ENCODE measurements at regions not wholly inside any gene's neighbourhood (a gene's known extent, or its start where the extent isn't known, plus 50 kb on each side); places are given as distances from the start of the nearest gene placed in this dataset.
"Not testable (repeated sequence)": the region's sequence is repeated elsewhere in the genome, so short reads cannot be mapped to it uniquely, and the experiment has no call there.

DNA sequence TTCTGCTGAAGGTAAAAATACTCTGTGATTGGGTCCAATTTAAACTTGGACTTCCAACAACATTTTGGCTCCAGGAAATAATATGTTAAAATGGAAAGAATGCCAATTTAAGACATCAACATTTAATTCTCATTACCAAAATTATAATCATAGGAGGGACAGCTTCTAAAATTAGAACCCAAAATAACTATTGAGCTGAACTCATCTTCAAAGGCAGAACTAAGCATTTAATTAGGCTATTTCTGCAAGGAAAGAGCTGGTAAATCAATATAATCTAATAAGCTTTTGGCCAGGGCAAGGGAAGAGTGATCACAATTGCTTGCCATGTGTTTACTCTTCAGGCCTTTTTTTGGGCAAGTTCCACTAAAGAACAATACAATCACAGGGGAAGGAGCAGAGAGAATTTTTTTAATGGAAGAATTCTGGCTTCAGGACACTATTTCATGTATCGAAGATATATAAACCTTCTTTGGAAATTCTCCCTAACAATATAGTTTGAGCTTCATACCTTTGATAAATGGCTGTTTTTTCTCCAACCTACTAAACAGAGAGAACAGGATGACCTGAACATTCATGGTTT lies 133.1 kb upstream of the PTBP2 start:
- intact Hi-C loops (cut with micrococcal nuclease), result no loop called here
- Mint-ChIP-seq H3K27ac (no peak overlapping the region), H3K4me1 (no peaks in the 10 kb centered on the region), H3K4me3 (no peak overlapping the region), H3K27me3 (ENCODE audit: low read depth in 2 of 2) (no peaks in the 10 kb centered on the region), H3K36me3 (no peaks in the 10 kb centered on the region), H3K9me3 (peaks cover 2 to 5% of the 10 kb centered on the region in 2 donors)
- Histone ChIP-seq H3K4me1 (ENCODE audit: control insufficient read depth, insufficient read depth, low read length) (no peaks in the 10 kb centered on the region), H3K4me3 (ENCODE audit: low read length) (no peak overlapping the region), H3K27me3 (ENCODE audit: control insufficient read depth, insufficient read depth, low read length) (no peaks in the 10 kb centered on the region), H3K9me3 (ENCODE audit: control insufficient read depth, insufficient read depth, low read length) (no peaks in the 10 kb centered on the region), H3K27ac (ENCODE audit: low read length) (no peak overlapping the region), H3K36me3 (ENCODE audit: control insufficient read depth, insufficient read depth, low read length) (no peaks in the 10 kb centered on the region)
- DNase-seq (no peak), ATAC-seq (no peak)
- WGBS (ENCODE audit: insufficient coverage), result no CpG with 5 or more reads among the region's 1 CpG
- TF ChIP-seq, protein P1, sequence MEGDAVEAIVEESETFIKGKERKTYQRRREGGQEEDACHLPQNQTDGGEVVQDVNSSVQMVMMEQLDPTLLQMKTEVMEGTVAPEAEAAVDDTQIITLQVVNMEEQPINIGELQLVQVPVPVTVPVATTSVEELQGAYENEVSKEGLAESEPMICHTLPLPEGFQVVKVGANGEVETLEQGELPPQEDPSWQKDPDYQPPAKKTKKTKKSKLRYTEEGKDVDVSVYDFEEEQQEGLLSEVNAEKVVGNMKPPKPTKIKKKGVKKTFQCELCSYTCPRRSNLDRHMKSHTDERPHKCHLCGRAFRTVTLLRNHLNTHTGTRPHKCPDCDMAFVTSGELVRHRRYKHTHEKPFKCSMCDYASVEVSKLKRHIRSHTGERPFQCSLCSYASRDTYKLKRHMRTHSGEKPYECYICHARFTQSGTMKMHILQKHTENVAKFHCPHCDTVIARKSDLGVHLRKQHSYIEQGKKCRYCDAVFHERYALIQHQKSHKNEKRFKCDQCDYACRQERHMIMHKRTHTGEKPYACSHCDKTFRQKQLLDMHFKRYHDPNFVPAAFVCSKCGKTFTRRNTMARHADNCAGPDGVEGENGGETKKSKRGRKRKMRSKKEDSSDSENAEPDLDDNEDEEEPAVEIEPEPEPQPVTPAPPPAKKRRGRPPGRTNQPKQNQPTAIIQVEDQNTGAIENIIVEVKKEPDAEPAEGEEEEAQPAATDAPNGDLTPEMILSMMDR (IDR thresholded peaks at IDR 0.05), result no peak

DNA sequence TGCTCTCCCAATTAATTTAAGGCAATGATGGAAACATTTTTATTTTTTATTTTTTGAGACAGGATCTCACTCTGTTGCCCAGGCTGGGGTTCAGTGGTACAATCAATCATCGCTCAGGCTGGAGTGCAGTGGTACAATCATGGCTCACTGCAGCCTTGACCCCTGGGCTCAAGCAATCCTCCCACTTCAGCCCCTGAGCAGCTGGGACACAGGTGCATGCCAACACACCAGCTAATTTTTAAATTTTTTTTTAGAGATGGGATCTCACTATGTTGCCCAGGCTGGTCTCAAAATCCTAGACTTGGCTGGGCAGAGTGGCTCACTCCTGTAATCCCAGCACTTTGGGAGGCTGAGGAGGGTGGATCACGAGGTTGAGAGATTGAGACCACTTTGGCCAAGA lies 126.1 kb upstream of the PTBP2 start:
- H3K27me3 ChIP-seq (ENCODE audit: control insufficient read depth, insufficient read depth, low read length); DNase-seq; H3K27ac Mint-ChIP-seq; H3K4me1 Mint-ChIP-seq; ATAC-seq; H3K9me3 Mint-ChIP-seq; H3K27ac ChIP-seq (ENCODE audit: low read length); H3K4me3 ChIP-seq (ENCODE audit: low read length); H3K4me3 Mint-ChIP-seq; H3K9me3 ChIP-seq (ENCODE audit: control insufficient read depth, insufficient read depth, low read length); H3K27me3 Mint-ChIP-seq (ENCODE audit: low read depth in 2 of 2); H3K4me1 ChIP-seq (ENCODE audit: control insufficient read depth, insufficient read depth, low read length); H3K36me3 ChIP-seq (ENCODE audit: control insufficient read depth, insufficient read depth, low read length); H3K36me3 Mint-ChIP-seq; intact Hi-C loops (cut with micrococcal nuclease): not testable (repeated sequence)
- WGBS (ENCODE audit: insufficient coverage), result 74% methylated on average over 2 of the region's 2 CpGs

DNA sequence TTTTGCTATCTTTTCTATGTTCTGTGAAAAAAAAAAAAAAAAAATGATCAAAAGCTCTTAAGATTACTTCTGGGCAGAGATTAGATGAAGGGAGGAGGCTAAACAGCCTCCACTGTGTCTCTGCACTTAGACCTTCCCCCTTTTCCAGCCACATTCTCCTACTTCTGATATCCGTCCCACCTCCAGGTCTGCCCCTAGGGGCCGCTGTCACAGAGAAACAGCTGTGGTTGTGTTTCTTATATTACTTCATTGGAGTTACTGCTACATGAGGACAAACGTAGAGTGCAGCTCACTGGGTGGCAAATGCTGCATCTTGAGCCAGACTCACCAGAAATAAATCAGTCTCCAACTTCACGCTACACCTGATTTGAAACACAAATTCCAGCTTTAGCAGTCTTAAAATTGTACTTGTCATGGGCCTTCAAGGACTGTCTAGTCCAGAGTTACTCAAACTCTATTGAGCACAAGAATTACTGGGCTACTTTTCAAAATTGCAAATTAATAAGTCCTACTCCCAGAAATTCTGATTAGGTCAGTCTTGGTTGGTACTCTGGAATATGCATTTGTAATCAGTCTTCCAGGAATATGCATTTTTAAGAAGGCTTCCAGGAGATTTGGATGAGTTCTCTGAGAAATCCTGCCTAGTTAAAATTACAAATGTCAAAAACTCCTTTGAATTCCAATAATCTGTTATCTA lies 125.2 kb upstream of the PTBP2 start:
- Mint-ChIP-seq H3K4me3 (no peak overlapping the region), H3K27ac (no peak overlapping the region), H3K9me3 (peaks cover 4 to 5% of the 10 kb centered on the region in 2 donors), H3K36me3 (no peaks in the 10 kb centered on the region), H3K4me1 (no peaks in the 10 kb centered on the region), H3K27me3 (ENCODE audit: low read depth in 2 of 2) (no peaks in the 10 kb centered on the region)
- intact Hi-C loops (cut with micrococcal nuclease), result no loop called here
- Histone ChIP-seq H3K9me3 (ENCODE audit: control insufficient read depth, insufficient read depth, low read length) (no peaks in the 10 kb centered on the region), H3K27me3 (ENCODE audit: control insufficient read depth, insufficient read depth, low read length) (no peaks in the 10 kb centered on the region), H3K27ac (ENCODE audit: low read length) (no peak overlapping the region), H3K4me3 (ENCODE audit: low read length) (no peak overlapping the region), H3K4me1 (ENCODE audit: control insufficient read depth, insufficient read depth, low read length) (no peaks in the 10 kb centered on the region), H3K36me3 (ENCODE audit: control insufficient read depth, insufficient read depth, low read length) (no peaks in the 10 kb centered on the region)
- DNase-seq, result peak in 1 of 2 donors; percentile 5
- ATAC-seq, result no peak
- WGBS (ENCODE audit: insufficient coverage), result 54% methylated on average over 3 of the region's 4 CpGs
- TF ChIP-seq, protein P1 (IDR thresholded peaks at IDR 0.05), result no peak

DNA sequence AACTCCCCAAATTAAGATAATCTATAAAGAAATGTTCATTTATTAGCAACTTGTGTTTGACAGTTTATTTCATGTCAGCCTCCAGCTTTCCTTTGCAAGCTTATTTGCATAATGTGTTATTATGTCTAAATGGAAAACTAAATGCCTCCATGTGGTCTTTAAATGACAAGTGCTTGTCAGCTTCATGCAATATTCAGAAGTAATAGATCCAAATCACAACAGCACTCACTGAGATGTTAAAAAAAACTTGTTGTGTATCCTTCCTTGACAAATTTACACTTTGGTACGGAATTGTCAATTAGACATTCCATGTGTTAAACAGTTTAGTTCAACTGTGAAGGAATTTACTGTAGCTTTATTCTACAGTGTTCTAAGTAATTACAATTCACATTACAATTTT lies 124.4 kb upstream of the PTBP2 start:
- WGBS (ENCODE audit: insufficient coverage), result no CpG with 5 or more reads among the region's 1 CpG
- H3K27ac ChIP-seq (ENCODE audit: low read length), result no peak overlapping the region
- no peaks in the 10 kb centered on the region for H3K27me3 ChIP-seq (ENCODE audit: control insufficient read depth, insufficient read depth, low read length)
- no peaks in the 10 kb centered on the region for H3K4me1 ChIP-seq (ENCODE audit: control insufficient read depth, insufficient read depth, low read length)
- H3K9me3 ChIP-seq (ENCODE audit: control insufficient read depth, insufficient read depth, low read length), result no peaks in the 10 kb centered on the region
- no peak for DNase-seq
- no peak overlapping the region for H3K27ac Mint-ChIP-seq
- no peak for ATAC-seq
- H3K4me3 Mint-ChIP-seq, result no peak overlapping the region
- intact Hi-C loops (cut with micrococcal nuclease), result no loop called here
- peaks cover 4 to 8% of the 10 kb centered on the region in 2 donors for H3K9me3 Mint-ChIP-seq
- H3K27me3 Mint-ChIP-seq (ENCODE audit: low read depth in 2 of 2), result no peaks in the 10 kb centered on the region
- no peaks in the 10 kb centered on the region for H3K36me3 Mint-ChIP-seq
- H3K4me1 Mint-ChIP-seq, result no peaks in the 10 kb centered on the region
- no peaks in the 10 kb centered on the region for H3K36me3 ChIP-seq (ENCODE audit: control insufficient read depth, insufficient read depth, low read length)
- H3K4me3 ChIP-seq (ENCODE audit: low read length), result no peak overlapping the region
- TF ChIP-seq, protein P1 (IDR thresholded peaks at IDR 0.05), result no peak
